ENCODE measurements at regions not wholly inside any gene's neighbourhood (a gene's known extent, or its start where the extent isn't known, plus 50 kb on each side); places are given as distances from the start of the nearest gene placed in this dataset.
"Not testable (repeated sequence)": the region's sequence is repeated elsewhere in the genome, so short reads cannot be mapped to it uniquely, and the experiment has no call there.

DNA sequence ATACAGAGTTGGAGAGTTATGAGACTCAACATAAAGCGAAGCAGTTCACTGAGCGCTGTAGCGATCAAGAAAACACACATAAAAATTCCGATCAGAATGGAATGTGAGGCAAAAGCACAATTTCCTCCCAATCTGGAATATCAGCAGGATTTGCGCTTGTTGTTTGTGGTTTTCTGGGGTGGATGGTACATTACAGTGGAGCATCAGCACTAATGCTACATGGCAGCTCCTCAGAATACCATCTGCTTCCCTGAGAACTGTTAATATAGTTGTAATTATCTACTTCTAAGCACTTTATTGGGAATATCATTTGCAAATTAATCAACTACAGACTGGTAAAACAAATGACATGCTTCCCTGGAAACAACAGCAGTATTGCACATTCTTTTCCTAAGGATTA, 324.1 kb upstream of the PPARGC1A start:
- no peak for DNase-seq (ENCODE audit: low read depth in 3 of 3, low spot score in 2 of 3)

DNA sequence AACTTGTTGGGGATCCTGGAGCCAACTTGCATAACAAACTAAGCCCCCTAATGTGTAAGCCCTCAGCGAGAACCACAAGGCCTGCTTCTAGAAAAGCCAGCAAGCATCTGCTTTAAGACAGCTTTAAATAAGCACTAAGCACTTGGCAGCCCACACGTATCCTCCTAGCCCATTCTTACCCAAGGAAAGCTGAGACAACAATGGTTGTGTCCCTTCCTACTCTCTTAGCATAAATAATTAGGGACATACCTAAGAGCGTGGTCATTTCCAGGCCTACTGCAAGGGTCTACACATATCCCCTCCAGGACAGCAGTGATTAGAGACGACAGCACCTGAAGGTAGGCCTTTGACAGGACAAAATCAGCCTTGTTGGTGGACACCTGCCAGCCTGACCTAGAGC, 322.8 kb upstream of the PPARGC1A start:
- no peak for DNase-seq (ENCODE audit: low read depth in 3 of 3, low spot score in 2 of 3)

DNA sequence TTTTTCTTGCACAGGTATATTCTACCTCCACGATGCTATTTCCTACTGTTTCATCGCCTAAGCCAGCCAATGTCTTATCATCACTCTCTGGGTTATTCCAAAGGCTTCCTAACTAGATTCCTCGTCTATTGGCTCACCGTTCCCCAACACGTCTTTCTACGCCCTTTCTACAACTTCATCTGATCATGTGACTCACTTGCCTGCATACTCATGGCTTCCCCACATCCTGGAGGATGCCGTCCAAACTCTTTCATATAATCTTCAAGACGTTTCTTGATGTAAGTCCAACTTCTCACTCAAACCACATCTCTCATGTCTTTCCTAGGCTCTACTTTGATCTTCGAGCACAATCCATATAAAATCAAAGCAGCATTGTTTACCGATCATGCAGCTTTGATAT, 322.0 kb upstream of the PPARGC1A start:
- no peak for DNase-seq (ENCODE audit: low read depth in 3 of 3, low spot score in 2 of 3)

DNA sequence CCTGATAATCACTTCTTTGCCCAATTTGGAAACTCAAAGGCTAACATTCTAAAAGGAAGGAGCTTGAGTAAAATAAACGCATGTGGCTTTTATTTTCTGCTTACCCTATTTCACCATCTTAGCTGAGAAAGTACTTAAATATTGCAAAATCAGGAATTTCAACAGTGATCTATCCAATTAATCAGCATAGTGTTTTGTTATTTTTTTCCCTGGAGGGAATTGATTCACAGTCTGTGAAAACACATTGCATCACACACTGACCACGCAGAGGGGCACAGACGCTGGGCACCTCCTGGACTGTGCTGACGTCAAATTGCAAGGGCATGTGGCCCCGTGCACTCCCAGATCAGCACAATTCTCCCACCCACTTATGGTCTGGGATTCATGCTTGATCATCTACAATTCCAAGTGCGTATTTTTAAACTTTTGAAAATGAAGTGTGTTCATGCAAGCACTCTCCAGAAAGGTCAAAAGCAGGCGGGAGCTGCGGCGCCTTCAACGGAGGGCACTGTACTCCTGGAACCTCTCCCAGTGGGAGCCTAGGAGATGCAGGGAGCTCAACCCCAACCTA, 320.6 kb upstream of the PPARGC1A start:
- no peak for DNase-seq (ENCODE audit: low read depth in 3 of 3, low spot score in 2 of 3)

DNA sequence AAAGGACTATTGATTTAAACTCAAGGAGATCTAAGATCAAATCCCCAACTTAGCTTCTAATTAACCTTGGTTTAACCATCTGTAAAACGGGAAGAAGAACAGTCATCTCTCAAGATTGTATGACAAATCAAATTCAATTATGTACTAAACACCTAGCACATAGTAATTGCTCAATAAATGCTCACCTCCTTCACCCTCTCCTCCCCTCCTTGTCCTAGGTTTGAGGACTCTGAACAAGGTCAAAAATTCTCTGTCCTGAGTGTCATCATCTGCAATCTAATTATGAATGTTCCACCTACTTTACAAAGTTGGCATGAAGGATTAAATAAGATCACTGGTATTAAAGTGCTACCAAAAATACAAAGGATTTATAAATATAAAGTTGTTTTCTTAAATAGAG, 320.1 kb upstream of the PPARGC1A start:
- no peak for DNase-seq (ENCODE audit: low read depth in 3 of 3, low spot score in 2 of 3)

DNA sequence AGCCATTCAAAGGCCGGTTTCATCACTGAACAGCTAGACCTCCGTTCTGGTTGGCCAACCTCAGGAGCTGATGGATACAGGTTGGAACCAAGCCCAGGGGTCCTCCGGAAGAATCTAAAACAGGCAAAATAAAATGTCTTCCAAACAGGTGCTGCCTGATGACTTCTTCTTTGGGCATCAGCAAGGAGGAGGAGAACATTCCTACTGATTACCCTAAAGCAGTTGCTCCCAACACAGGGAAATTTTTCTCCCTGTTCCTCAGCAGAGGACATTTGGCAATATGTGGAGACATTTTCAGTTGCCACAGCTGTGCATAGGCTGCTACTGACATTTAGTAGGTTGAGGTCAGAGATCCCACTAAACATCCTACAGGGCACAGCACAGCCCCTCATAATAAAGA, 319.3 kb upstream of the PPARGC1A start:
- DNase-seq (ENCODE audit: low read depth in 3 of 3, low spot score in 2 of 3), result no peak

DNA sequence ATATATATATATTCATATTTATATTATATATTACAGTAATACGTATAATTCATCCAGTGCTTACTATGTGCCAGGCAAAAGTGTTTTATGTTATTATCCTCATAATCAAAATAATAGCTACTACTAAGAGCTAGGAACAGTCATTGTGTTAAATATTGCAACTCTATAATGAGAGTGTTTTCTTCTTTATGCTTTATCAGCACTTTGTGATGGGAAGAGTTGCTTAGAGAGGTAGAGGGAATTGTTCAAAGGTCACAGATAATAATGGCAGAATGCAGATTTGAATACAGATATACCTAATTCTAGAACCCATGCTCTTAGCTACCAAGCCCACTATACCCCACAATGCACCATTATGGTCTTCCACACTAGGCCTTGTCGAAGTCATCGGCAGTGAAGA, 318.8 kb upstream of the PPARGC1A start:
- DNase-seq (ENCODE audit: low read depth in 3 of 3, low spot score in 2 of 3), result no peak

DNA sequence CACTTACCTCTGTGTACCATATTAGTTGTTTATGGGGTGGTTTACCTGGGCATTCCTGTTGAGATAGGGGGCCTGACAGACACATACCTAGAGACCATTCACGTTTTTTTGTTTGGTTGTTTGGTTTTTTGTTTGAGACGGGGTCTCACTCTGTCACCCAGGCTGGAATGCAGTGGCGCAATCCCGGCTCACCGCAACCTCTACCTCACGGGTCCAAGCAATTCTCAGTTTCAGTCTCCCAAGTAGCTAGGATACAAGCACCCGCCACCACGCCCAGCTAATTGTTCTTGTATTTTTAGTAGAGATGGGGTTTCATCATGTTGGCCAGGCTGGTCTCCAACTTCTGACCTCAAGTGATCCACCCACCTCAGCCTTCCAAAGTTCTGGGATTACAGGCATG, 314.9 kb upstream of the PPARGC1A start:
- DNase-seq (ENCODE audit: low read depth in 3 of 3, low spot score in 2 of 3), result not testable (repeated sequence)

DNA sequence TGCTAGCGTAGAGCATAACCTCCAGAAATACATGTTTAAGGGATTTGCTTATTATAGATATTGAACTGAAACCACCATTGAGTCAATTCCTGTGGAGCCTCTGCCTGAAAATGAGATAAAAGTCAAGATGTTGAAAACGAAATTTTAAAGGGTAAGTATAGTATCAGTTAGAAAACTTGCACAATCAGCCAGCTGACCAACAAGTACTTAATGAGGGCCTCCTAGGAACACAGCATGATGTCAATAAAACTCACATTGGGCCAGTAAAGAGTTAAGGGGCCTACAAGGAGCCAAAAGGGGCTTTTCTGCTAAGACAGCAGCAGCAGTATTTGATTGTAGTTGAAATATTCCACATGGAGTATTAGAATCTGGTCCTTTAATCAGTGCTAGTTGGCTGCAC, 314.1 kb upstream of the PPARGC1A start:
- DNase-seq (ENCODE audit: low read depth in 3 of 3, low spot score in 2 of 3), result no peak

DNA sequence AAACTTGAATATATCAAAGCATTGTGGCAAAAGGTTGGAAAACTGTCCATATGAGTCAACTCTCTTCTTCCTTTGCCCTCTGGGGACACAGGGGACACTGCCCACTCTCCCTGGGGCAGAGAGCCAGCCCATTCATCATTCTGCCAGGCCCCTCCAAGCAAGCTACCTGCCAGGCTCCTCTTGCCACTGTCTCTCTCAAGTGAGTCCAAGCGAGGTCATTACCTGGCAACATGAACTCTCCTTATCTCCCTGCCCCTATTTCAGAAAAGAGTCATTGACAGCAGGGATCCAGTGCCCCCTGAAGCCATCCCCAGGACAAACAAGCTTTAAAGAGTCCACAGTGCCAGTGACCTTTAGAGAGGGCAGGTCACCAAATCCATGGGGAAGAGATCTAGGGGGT, 312.7 kb upstream of the PPARGC1A start:
- no peak for DNase-seq (ENCODE audit: low read depth in 3 of 3, low spot score in 2 of 3)

DNA sequence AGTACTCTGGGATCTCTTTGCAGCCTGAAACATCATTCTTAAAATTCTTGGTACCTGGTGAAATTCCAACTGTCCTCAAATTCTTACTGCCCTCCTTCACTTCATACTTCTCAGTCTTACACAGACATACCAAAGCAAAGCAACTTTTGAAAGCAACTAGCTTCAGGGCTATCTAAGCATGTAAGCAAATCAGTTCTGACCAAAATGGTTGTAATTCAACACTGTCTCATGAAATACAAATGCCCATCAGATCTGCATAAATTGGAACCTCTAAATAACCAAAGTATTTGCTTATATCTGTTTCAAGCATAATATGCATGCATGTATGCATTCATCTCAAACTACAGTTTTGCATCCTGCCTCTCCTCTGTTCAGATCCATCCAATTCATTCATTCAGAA, 308.1 kb upstream of the PPARGC1A start:
- DNase-seq (ENCODE audit: low read depth in 3 of 3, low spot score in 2 of 3), result no peak

DNA sequence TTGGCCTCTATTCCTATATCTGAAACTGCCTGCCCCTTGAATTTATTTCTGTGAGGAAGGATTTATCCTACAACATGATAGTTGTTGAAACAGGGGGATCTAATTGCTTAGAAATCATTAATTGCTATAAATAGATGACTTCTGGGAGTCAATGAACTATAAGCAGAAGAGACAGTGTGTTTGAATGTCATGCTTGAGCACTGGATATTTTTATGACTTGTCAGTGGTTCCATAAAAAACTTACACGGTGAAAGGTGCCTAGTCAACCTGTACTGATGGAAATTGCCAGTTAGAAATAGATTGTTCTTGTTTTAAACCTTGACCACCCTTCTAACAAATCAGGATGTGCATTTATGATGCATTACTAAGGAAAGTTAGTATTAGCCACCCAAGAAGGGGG, 306.9 kb upstream of the PPARGC1A start:
- no peak for DNase-seq (ENCODE audit: low read depth in 3 of 3, low spot score in 2 of 3)

DNA sequence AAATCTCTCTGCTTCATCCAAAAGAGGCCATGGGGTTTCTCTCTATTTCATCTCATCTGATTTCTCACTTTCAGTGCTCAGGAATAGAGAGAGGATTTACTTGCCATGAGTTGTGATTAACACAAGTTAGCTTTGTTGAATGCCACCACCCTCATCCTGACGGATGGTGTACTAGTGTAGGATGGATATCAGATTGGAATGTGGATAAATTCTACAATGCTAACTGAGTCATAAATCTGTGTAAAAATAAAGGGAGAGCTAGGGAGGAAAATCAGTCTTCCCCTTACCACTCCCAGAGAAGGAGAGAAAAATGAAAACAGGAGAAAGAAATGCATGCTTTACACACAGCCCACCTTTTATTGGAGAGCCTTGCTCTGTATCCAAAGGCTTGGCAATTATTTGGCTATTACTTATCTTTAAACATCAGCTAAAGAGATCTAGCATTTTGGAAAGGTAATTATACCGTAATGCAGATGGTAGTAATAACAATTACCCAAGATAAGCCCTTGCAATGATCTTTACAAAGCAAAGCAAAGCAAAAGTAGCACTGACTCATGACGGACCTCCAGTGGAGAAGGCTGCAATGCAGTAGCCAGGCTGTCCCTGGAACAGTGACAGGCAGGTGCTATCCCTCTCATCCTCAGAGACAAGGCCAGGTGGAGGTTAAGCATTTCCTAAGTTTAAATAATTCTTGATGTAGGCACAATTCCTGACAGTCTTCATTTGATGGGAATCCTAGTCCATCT, 306.3 kb upstream of the PPARGC1A start:
- DNase-seq (ENCODE audit: low read depth in 3 of 3, low spot score in 2 of 3), result no peak

DNA sequence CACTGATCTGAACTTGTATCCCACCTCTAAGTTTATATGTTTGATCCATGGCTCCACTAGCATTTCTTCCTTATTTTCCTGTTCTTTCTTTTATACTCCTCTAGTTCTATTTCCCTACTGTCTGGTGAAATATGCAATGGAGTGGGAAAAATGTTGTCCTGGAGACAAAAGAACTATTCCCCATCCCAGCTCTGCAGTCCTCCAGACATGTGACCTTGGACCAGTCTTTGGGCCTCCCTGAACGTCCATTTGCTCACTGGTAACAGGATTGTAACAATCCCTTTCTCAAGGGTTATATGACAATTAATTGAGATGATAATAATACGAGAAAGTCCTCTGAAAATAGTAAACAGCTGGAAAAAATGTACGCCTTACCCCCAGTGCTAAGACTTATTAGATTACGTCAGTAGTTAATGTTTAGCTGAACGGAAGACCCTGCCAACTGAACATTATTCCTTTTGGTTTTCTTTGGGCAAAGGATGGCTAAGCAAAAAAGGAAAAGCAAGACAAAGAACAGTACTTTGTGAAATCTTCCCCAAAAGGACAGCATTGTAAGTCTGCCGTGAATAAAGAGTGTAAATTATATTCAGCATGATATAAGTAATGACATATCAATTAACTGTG, 302.3 kb upstream of the PPARGC1A start:
- no peak for DNase-seq (ENCODE audit: low read depth in 3 of 3, low spot score in 2 of 3)

DNA sequence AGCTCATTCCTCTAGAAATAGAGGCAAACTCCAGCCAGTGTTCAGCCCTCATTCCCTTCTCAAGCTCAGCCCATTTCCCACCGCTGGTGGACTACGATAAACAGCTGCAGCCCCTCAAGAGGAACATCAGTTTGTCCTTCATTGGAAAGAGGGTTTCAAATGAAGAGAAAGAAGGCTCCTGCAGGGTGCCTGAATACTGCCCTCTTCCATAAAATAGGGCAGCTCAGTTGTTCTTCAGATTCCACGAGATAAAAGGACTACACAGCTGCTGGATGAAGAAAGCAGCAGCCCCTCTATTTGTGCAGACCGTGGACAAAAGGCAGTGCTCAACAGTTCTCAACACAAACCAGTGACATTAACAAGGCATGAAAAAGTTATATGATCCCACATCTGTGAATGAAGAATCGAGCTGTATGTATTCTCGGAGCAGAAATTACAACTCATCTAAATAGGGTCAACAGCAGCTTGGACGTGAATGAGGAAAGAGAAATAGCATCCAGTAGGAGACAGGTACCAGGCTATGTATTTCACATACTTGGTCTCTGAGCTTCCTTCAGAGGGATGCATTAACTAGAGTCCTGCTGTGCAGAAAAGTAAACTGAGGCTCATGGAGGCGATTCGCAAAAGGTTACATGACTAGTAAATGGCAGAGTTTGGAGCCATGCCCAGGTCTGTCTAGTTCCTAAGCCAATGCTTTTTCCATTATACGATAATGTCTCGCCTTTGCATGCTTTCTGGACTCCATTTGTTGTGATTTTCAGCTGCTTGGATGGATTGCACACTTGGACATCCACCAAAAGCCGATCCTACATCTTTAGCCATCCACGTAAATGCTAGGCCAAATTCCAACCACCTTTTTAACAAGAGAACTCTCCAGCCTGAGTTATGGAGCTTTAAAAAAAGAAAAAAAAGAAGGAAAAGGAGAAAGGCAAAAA, 301.2 kb upstream of the PPARGC1A start:
- no peak for DNase-seq (ENCODE audit: low read depth in 3 of 3, low spot score in 2 of 3)

DNA sequence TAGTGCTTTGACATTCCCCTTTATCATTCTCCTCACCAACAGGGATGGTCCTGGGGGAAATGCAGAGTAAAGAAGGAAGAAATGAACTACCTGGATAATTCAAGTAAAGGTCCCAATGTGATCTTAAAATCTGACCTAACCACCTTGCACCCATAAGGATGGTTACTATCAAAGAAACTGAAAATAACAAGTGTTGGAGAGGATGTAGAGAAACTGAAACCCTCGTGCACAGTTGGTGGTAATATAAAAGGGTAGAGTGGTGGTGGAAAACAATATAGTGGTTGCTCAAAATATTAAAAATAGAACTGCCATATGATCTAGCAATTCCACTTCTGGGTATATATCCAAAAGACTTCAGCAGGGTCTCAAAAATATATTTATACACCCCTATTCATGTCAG, 298.6 kb upstream of the PPARGC1A start:
- DNase-seq (ENCODE audit: low read depth in 3 of 3, low spot score in 2 of 3), result no peak

DNA sequence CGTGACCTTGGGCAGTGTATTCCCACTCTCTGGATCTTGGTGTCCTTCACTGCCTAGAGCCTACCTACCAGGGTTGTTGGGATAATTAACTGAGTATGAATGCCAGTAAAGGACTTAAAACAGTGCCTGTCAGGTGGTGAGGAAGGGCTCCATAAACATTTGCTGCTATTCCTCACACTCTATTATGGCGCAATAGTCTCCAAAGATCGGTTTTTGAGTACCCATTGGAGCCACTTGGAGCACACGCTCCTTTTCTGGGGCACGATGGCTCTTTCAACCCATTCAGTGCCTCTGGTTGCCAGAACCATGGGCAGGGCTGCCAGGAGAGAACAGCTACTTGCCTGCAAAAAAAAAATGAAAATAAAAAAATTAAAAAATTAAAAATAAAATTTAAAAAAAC, 296.6 kb upstream of the PPARGC1A start:
- no peak for DNase-seq (ENCODE audit: low read depth in 3 of 3, low spot score in 2 of 3)

DNA sequence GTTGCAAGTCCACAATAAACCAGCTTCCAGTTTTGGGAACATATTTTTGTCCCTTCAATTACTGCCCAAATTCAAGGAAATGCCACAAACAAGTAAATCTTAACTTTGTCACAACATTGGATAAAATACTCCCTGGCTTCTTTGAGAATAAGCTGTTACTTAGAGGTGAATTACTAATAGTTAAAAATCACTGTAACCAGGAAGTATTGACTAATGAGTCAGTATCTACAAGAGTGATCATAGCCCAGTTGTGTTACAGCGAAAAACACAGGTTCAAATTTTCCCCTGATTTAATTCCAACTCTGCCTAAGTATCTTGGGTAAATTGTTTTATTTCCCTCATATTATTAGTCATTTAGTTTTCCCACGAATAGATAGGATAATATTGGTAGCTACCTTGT, 291.2 kb upstream of the PPARGC1A start:
- DNase-seq (ENCODE audit: low read depth in 3 of 3, low spot score in 2 of 3), result no peak

DNA sequence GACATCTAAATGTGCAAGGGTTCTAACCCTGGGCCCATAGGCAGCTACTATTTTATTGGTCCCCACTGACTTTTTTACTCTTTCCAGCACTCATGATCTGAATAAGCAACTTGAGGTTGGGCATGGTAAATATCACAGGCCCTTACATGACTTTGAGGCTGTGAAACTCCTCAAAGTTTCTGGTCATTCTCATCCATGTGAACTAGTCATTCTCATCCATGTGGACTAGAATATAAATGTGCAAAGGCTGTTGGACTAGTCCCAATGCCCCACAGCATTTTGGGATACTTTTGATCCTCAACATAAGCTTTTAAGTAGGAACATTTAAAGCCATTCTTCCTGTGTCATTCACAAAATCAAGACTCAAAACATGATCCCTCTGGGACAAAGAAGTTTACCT, 290.7 kb upstream of the PPARGC1A start:
- DNase-seq (ENCODE audit: low read depth in 3 of 3, low spot score in 2 of 3), result no peak

DNA sequence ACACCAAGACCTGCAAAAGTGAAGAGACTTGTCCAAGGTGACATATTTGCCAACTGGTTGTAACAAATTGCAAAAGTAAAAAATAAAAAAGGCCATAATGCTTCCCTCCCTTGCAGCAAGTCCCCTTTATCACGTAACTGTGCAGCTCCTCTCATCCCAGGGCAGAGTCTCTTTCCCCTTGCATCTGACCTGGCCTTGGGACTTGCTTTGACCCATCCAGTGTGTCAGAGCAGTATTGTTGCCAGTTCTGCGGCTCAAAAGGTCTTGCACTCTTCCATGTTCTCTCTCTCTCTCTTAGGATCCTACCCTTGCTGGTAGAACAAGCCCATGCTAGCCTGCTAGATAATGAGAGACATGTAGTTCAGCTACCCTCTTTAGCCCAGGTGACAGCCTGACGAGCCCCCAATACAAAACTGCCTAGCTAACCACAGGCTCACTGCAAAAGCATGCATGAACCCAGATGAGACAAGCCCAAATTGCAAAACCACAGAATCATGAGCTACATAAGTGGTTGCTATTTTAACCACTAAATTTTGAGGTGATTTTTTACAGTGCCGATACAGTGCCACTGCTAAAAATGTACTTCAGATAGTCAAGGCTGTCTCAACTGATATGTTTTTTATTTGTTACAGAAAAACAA, 289.5 kb upstream of the PPARGC1A start:
- no peak for DNase-seq (ENCODE audit: low read depth in 3 of 3, low spot score in 2 of 3)

DNA sequence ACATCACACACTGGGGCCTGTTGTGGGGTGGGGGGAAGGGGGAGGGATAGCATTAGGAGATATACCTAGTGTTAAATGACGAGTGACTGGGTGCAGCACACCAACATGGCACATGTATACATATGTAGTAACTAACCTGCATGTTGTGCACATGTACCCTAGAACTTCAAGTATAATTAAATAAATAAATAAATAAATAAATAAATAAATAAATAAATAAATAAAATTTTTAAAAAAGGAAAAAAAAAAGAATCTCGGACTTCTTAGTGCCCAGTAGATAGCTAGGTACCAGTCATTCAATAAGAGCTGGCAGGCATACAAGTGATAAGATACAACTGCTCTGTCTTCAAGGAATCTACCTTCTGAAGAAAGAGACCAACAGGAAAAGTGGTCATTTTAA, 287.6 kb upstream of the PPARGC1A start:
- not testable (repeated sequence) for DNase-seq (ENCODE audit: low read depth in 3 of 3, low spot score in 2 of 3)

All from right renal cortex interstitium (tissue), 3 donors.